PFSK-1 (cell line): ENCODE measurements at regions not wholly inside any gene's neighbourhood (a gene's known extent, or its start where the extent isn't known, plus 50 kb on each side); places are given as distances from the start of the nearest gene placed in this dataset.

Experiments used
- POLR2AphosphoS5 ChIP-seq: IDR thresholded peaks from 2 replicates; pipeline ENCODE4 v1.6.1; 2012; ENCODE audit warnings: low read depth, mild to moderate bottlenecking, control low read depth, low read length, moderate library complexity
- REST ChIP-seq, 2 experiments: IDR thresholded peaks; 2 replicates each; pipeline versions ENCODE4 v1.6.1 to v1.8.0; 2011 to 2012; ENCODE audit warnings: low read depth in 2 of 2, low read length in 2 of 2, control low read depth in 1 of 2, inconsistent platforms in 1 of 2, mild to moderate bottlenecking in 1 of 2, moderate library complexity in 1 of 2; ENCODE audit not compliant: insufficient read depth in 1 of 2
- SIN3A ChIP-seq: IDR thresholded peaks from 2 replicates; pipeline ENCODE4 v1.6.1; 2012; ENCODE audit warnings: mild to moderate bottlenecking, low read length, moderate library complexity, borderline replicate concordance; ENCODE audit not compliant: insufficient read depth

- no peak for TF ChIP-seq REST (IDR thresholded peaks at IDR 0.05; ENCODE audit: insufficient read depth in 1 of 2, low read depth in 2 of 2, low read length in 2 of 2)
- no peak for TF ChIP-seq POLR2AphosphoS5
- TF ChIP-seq SIN3A, result no peak
Measured at GRCh38 chr13:61727767-61728166, 312.1 kb upstream of the PCDH20 start.
